OCI-LY7 (cell line): ENCODE measurements at regions not wholly inside any gene's neighbourhood (a gene's known extent, or its start where the extent isn't known, plus 50 kb on each side); places are given as distances from the start of the nearest gene placed in this dataset. TPM values are rescaled to one million over a fixed set of nuclear protein-coding genes. Genes with fewer than 3 reads are reported as not detected.

Source experiments
- BruUV-seq: library from RNA; stranded (reverse); fragments of 400-500 nt; replicated peaks from 2 replicates; lab custom pipeline; 2021; lab: Mats Ljungman, UMichigan
- CTCF ChIA-PET: fragments of 300-600 bp; sonication (Branson Sonifier 250); formaldehyde crosslinking; loops from one replicate; lab custom pipeline; 2022; ENCODE audit warnings: antibody characterized with exemption; ENCODE audit not compliant: unreplicated experiment; lab: Charles Lee
- POLR2A ChIA-PET: fragments of 300-600 bp; sonication (Branson Sonifier 250); formaldehyde crosslinking; loops from one replicate; lab custom pipeline; 2022; ENCODE audit warnings: antibody characterized with exemption; lab: Charles Lee
- DNase-seq: peaks from one replicate; pipeline ENCODE4 v3.0.0-alpha.2; 2015; ENCODE audit warnings: low spot score
- H2AFZ ChIP-seq: fragments of 200-600 bp; sonication (generic), shearing (Covaris generic); 2 replicates; pipeline ENCODE4 v1.6.1; 2014; ENCODE audit warnings: mild to moderate bottlenecking, antibody characterized with exemption, low read length, moderate library complexity
- H3K27ac ChIP-seq: fragments of 200-600 bp; sonication (generic); 2 replicates; pipeline ENCODE4 v1.5.1; 2014; ENCODE audit warnings: mixed run types, low read depth, mild to moderate bottlenecking, moderate library complexity, low read length, inconsistent platforms; ENCODE audit not compliant: poor library complexity, severe bottlenecking
- H3K36me3 ChIP-seq: fragments of 200-600 bp; sonication (generic); 2 replicates; pipeline ENCODE4 v1.6.1; 2014; ENCODE audit warnings: mild to moderate bottlenecking, antibody characterized with exemption, low read length, moderate library complexity, mixed read lengths; ENCODE audit not compliant: insufficient read depth
- H3K4me1 ChIP-seq: fragments of 200-600 bp; sonication (generic); 2 replicates; pipeline ENCODE4 v1.5.1; 2014; ENCODE audit warnings: mild to moderate bottlenecking, low read length; ENCODE audit not compliant: insufficient read depth, poor library complexity, severe bottlenecking
- H3K4me2 ChIP-seq: fragments of 200-600 bp; sonication (generic); 2 replicates; pipeline ENCODE4 v1.6.1; 2014; ENCODE audit warnings: mild to moderate bottlenecking, low read length
- H3K4me3 ChIP-seq: fragments of 200-600 bp; sonication (generic); 2 replicates; pipeline ENCODE4 v1.5.1; 2014; ENCODE audit warnings: mild to moderate bottlenecking, low read depth, low read length; ENCODE audit not compliant: poor library complexity, severe bottlenecking
- H3K79me2 ChIP-seq: fragments of 200-600 bp; sonication (generic); 2 replicates; pipeline ENCODE4 v1.6.1; 2016; ENCODE audit warnings: low read depth, mild to moderate bottlenecking, low read length, moderate library complexity, mixed read lengths; ENCODE audit not compliant: insufficient read depth
- H3K9me2 ChIP-seq: fragments of 200-600 bp; sonication (generic); 2 replicates; pipeline ENCODE4 v1.6.1; 2016; ENCODE audit warnings: mild to moderate bottlenecking, low read length, mixed read lengths; ENCODE audit not compliant: insufficient read depth
- H3K9me3 ChIP-seq: fragments of 200-600 bp; sonication (generic); 2 replicates; pipeline ENCODE4 v1.6.1; 2014; ENCODE audit warnings: mild to moderate bottlenecking, mixed run types, low read length, mixed read lengths
- H4K20me1 ChIP-seq: fragments of 200-600 bp; sonication (generic); 2 replicates; pipeline ENCODE4 v1.6.1; 2014; ENCODE audit warnings: mild to moderate bottlenecking, antibody characterized with exemption, low read length, moderate library complexity, mixed read lengths; ENCODE audit not compliant: insufficient read depth
- EZH2phosphoT487 ChIP-seq: fragments of 200-600 bp; sonication (generic); IDR thresholded peaks from 2 replicates; pipeline ENCODE4 v1.6.1; 2018; ENCODE audit warnings: low read depth, borderline replicate concordance, mild to moderate bottlenecking, mixed run types, antibody characterized with exemption, low read length, moderate library complexity, mixed read lengths
- intact Hi-C: fragments of 100-400 bp; cut with micrococcal nuclease; formaldehyde crosslinking; loops from one replicate; pipeline ENCODE4 v1.10.0; 2022; ENCODE audit not compliant: unreplicated experiment
- small RNA-seq: library from RNA; depleted of rRNA; stranded (forward); fragments of <200 nt; gene quantifications from one replicate; pipeline ENCODE3, GENCODE V24; 2014
- TF ChIP-seq, protein P1 (sequence below): fragments of 200-600 bp; sonication (generic); conservative IDR thresholded peaks from 2 replicates; pipeline ENCODE4 v1.5.1; 2014; ENCODE audit warnings: mild to moderate bottlenecking, antibody characterized with exemption, low read length, moderate library complexity, mixed read lengths

DNA sequence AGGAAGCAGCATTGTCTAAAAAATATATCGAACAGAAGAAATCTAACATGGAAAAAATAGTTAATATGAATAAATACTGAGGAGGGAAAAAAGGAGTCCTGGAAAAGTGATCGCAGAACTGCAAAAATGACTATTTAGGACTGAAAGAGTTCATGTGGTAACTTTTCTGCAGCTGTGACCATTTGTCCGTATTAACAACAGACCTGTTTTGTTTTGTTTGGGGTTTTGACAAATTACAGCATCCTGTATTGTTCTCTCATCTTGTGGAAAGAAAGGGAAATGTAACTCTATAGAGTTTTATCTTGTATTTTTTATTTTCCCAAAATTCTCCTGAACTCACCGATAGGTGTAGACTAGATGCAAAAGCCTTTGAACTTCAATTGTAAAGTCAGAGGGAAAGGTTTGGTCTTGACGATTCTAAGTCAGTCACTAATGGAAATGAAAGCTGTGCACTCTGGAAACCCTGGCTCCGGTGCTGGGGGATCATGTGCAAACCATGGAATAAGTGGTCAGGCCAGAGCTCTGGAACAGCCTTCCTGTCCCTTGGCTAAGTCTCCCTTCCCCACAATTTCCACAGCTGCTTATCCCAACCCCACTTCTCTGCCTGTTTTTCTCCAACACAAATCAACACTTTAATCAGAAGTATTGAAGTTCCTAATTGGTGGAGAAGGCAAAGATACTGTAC lies 51.2 kb upstream of the MARCKS start:
- DNase-seq = no peak
- intact Hi-C loops = loop anchor here (5.0 kb wide), 1 partner anchor 51 kb away; the partner anchor contains the start of gene MARCKS
- no peaks in the 10 kb centered on the region for H3K9me3 ChIP-seq
- no peak overlapping the region for H3K4me3 ChIP-seq
- ChIA-PET POLR2A (interaction anchor here (1.0 to 2.6 kb wide), 3 partner anchors 12 to 18 kb away, joined by 3 to 9 read pairs (median 3); no protein-coding TSS in a partner anchor), CTCF (no interaction called here)
- H2AFZ ChIP-seq = no peak overlapping the region
- H3K27ac ChIP-seq = no peak overlapping the region
- H3K9me2 ChIP-seq = no peaks in the 10 kb centered on the region
- H3K79me2 ChIP-seq = no peaks in the 10 kb centered on the region
- peaks cover 8% of the 10 kb centered on the region; the same call in 1 of the 2 replicates for H4K20me1 ChIP-seq
- H3K4me2 ChIP-seq = no peak overlapping the region
- no peaks in the 10 kb centered on the region for H3K36me3 ChIP-seq
- no peak for TF ChIP-seq EZH2phosphoT487
- TF ChIP-seq, protein P1, sequence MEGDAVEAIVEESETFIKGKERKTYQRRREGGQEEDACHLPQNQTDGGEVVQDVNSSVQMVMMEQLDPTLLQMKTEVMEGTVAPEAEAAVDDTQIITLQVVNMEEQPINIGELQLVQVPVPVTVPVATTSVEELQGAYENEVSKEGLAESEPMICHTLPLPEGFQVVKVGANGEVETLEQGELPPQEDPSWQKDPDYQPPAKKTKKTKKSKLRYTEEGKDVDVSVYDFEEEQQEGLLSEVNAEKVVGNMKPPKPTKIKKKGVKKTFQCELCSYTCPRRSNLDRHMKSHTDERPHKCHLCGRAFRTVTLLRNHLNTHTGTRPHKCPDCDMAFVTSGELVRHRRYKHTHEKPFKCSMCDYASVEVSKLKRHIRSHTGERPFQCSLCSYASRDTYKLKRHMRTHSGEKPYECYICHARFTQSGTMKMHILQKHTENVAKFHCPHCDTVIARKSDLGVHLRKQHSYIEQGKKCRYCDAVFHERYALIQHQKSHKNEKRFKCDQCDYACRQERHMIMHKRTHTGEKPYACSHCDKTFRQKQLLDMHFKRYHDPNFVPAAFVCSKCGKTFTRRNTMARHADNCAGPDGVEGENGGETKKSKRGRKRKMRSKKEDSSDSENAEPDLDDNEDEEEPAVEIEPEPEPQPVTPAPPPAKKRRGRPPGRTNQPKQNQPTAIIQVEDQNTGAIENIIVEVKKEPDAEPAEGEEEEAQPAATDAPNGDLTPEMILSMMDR = no peak
- BruUV-seq = no TSS peak
- H3K4me1 ChIP-seq = peaks cover 25% of the 10 kb centered on the region

Small RNA genes in the stretch of these regions (small RNA-seq; reads per million reads assigned to genes)
- gene RNU6-1163P = not detected
